NB4 (cell line): ENCODE measurements at regions not wholly inside any gene's neighbourhood (a gene's known extent, or its start where the extent isn't known, plus 50 kb on each side); places are given as distances from the start of the nearest gene placed in this dataset.

Experiments used
- CTCF ChIP-seq: IDR thresholded peaks from one replicate; pipeline ENCODE4 v1.5.1; 2012; ENCODE audit warnings: low read depth, low read length
- MAX ChIP-seq: IDR thresholded peaks from 2 replicates; pipeline ENCODE4 v1.6.1; 2011; ENCODE audit warnings: low read depth, low read length
- POLR2A ChIP-seq: IDR thresholded peaks from 2 replicates; pipeline ENCODE4 v1.6.1; 2011; ENCODE audit warnings: mild to moderate bottlenecking; ENCODE audit not compliant: insufficient read length; ENCODE audit errors: extremely low read depth

GRCh38 chr3:152079980-152080379, 188.7 kb upstream of the MBNL1 start:
- TF ChIP-seq MAX (no peak), CTCF (no peak), POLR2A (no peak)
